ENCODE measurements at regions not wholly inside any gene's neighbourhood (a gene's known extent, or its start where the extent isn't known, plus 50 kb on each side); places are given as distances from the start of the nearest gene placed in this dataset.

GRCh38 chr12:41924111-41924510 is 220.6 kb downstream of the GXYLT1 start:
- no peak for DNase-seq

GRCh38 chr12:41923351-41923750 is 221.3 kb downstream of the GXYLT1 start:
- DNase-seq, result no peak

GRCh38 chr12:41920355-41920754 is 224.3 kb downstream of the GXYLT1 start:
- no peak for DNase-seq

- DNase-seq, result no peak
These were observed 225.0 kb downstream of the GXYLT1 start for GRCh38 chr12:41919526-41920261.

GRCh38 chr12:41919048-41919447 is 225.6 kb downstream of the GXYLT1 start:
- no peak for DNase-seq

- no peak for DNase-seq
These were observed 226.7 kb downstream of the GXYLT1 start for GRCh38 chr12:41917938-41918341.

GRCh38 chr12:41917181-41917580 is 227.5 kb downstream of the GXYLT1 start:
- DNase-seq, result no peak

GRCh38 chr12:41910578-41911320 is 233.9 kb downstream of the GXYLT1 start:
- no peak for DNase-seq

GRCh38 chr12:41908206-41908605 is 236.5 kb downstream of the GXYLT1 start:
- no peak for DNase-seq

- no peak for DNase-seq
These were observed 237.1 kb downstream of the GXYLT1 start for GRCh38 chr12:41907550-41907949.

GRCh38 chr12:41907021-41907420 is 237.7 kb downstream of the GXYLT1 start:
- DNase-seq, result no peak

- DNase-seq, result no peak
These were observed 238.8 kb downstream of the GXYLT1 start for GRCh38 chr12:41905759-41906297.

- no peak for DNase-seq
These were observed 239.5 kb downstream of the GXYLT1 start for GRCh38 chr12:41905073-41905758.

GRCh38 chr12:41904041-41904440 is 240.6 kb downstream of the GXYLT1 start:
- DNase-seq, result no peak

GRCh38 chr12:41903014-41903708 is 241.5 kb downstream of the GXYLT1 start:
- no peak for DNase-seq

- DNase-seq, result no peak
These were observed 245.1 kb downstream of the GXYLT1 start for GRCh38 chr12:41899577-41899976.

- DNase-seq, result no peak
These were observed 247.1 kb downstream of the GXYLT1 start for GRCh38 chr12:41897593-41897992.

GRCh38 chr12:41893491-41893890 is 251.2 kb downstream of the GXYLT1 start:
- DNase-seq, result no peak

GRCh38 chr12:41892302-41892701 is 252.4 kb downstream of the GXYLT1 start:
- no peak for DNase-seq

GRCh38 chr12:41891226-41891625 is 253.4 kb downstream of the GXYLT1 start:
- no peak for DNase-seq

- DNase-seq, result no peak
These were observed 256.4 kb downstream of the GXYLT1 start for GRCh38 chr12:41888285-41888684.

- no peak for DNase-seq
These were observed 262.5 kb downstream of the GXYLT1 start for GRCh38 chr12:41881891-41882805.
